SU-DHL-6 (cell line): ENCODE measurements at regions not wholly inside any gene's neighbourhood (a gene's known extent, or its start where the extent isn't known, plus 50 kb on each side); places are given as distances from the start of the nearest gene placed in this dataset.
"Not testable (repeated sequence)": the region's sequence is repeated elsewhere in the genome, so short reads cannot be mapped to it uniquely, and the experiment has no call there.

Experiments used
- H2AFZ ChIP-seq: fragments of 200-600 bp; sonication (generic); 2 replicates; pipeline ENCODE4 v1.6.1; 2014; ENCODE audit warnings: low read depth, mild to moderate bottlenecking, moderate library complexity, mixed read lengths, antibody characterized with exemption, low read length; ENCODE audit not compliant: severe bottlenecking
- H3F3A ChIP-seq: fragments of 200-600 bp; shearing (Covaris generic); 2 replicates; pipeline ENCODE4 v1.6.0; 2016; ENCODE audit warnings: antibody characterized with exemption, mild to moderate bottlenecking; ENCODE audit not compliant: insufficient read depth
- H3K27ac ChIP-seq: fragments of 200-600 bp; sonication (generic); 2 replicates; pipeline ENCODE4 v1.5.1; 2016; ENCODE audit warnings: low read depth, mild to moderate bottlenecking, low read length, moderate library complexity, mixed read lengths
- H3K27me3 ChIP-seq: fragments of 200-600 bp; sonication (generic), shearing (Covaris generic); 2 replicates; pipeline ENCODE4 v1.6.0; 2014; ENCODE audit warnings: mild to moderate bottlenecking, low read length
- H3K36me3 ChIP-seq: fragments of 200-600 bp; sonication (generic); 2 replicates; pipeline ENCODE4 v1.6.1; 2014; ENCODE audit warnings: mild to moderate bottlenecking, low read length, mixed read lengths
- H3K4me2 ChIP-seq: fragments of 300-600, 200-600 bp; shearing (Covaris generic), sonication (generic); 2 replicates; pipeline ENCODE4 v1.6.0; 2014; ENCODE audit warnings: low read length, low read depth, mild to moderate bottlenecking; ENCODE audit not compliant: poor library complexity, severe bottlenecking
- H3K4me3 ChIP-seq: fragments of 200-600 bp; sonication (generic); 2 replicates; pipeline ENCODE4 v1.5.1; 2014; ENCODE audit warnings: antibody characterized with exemption, low read length, mild to moderate bottlenecking, mixed read lengths; ENCODE audit not compliant: insufficient read depth, poor library complexity, severe bottlenecking
- H3K79me2 ChIP-seq: fragments of 200-600 bp; sonication (generic); 2 replicates; pipeline ENCODE4 v1.6.1; 2014; ENCODE audit warnings: mild to moderate bottlenecking, low read length, moderate library complexity; ENCODE audit not compliant: insufficient read depth
- H3K9ac ChIP-seq: fragments of 200-600 bp; sonication (generic); 2 replicates; pipeline ENCODE4 v1.7.0; 2014; ENCODE audit warnings: mild to moderate bottlenecking, low read length
- H3K9me2 ChIP-seq: fragments of 200-600 bp; sonication (generic); replicated peaks from 2 replicates; pipeline ENCODE4 v1.6.1; 2014; ENCODE audit warnings: low read length; ENCODE audit not compliant: insufficient read depth
- H3K9me3 ChIP-seq: fragments of 200-600 bp; sonication (generic); 2 replicates; pipeline ENCODE4 v1.6.1; 2014; ENCODE audit warnings: low read length, mixed read lengths; ENCODE audit not compliant: insufficient read depth
- H4K20me1 ChIP-seq: fragments of 200-600 bp; sonication (generic); 2 replicates; pipeline ENCODE4 v1.6.1; 2014; ENCODE audit warnings: low read depth, mild to moderate bottlenecking, antibody characterized with exemption, low read length, moderate library complexity, mixed read lengths
- EZH2phosphoT487 ChIP-seq: fragments of 200-600 bp; sonication (generic), shearing (Covaris generic); conservative IDR thresholded peaks from 2 replicates; pipeline ENCODE4 v1.6.1; 2018; ENCODE audit warnings: mild to moderate bottlenecking, antibody characterized with exemption, low read length, moderate library complexity, mixed read lengths
- TF ChIP-seq, protein P1 (sequence below): fragments of 200-600 bp; sonication (generic); IDR thresholded peaks from one replicate; pipeline ENCODE4 v1.5.1; 2017; ENCODE audit warnings: antibody characterized with exemption, mild to moderate bottlenecking, low read length, moderate library complexity; ENCODE audit not compliant: insufficient read depth, poor library complexity, severe bottlenecking

DNA sequence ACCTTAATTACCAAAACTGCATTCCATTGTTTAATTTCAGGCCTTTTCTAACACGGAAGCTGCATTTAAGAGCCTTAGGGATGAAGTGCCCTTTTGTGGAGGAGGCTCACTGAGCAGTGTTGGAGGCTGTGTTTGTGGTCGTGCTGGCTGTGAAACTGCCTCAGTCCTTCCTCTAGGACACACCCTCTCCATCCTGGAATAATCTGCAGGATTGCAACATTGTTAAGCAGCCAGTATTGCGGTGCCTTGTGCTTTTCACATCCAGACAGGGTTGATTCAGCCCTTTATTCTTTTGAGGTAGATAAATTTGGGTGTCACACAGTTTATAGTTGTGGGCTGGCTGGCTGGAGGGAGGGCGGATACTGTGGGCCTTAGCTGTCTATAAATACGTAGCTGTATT is 141.6 kb downstream of the CDRT15L2 start:
- no peak for TF ChIP-seq EZH2phosphoT487
- TF ChIP-seq, protein P1, sequence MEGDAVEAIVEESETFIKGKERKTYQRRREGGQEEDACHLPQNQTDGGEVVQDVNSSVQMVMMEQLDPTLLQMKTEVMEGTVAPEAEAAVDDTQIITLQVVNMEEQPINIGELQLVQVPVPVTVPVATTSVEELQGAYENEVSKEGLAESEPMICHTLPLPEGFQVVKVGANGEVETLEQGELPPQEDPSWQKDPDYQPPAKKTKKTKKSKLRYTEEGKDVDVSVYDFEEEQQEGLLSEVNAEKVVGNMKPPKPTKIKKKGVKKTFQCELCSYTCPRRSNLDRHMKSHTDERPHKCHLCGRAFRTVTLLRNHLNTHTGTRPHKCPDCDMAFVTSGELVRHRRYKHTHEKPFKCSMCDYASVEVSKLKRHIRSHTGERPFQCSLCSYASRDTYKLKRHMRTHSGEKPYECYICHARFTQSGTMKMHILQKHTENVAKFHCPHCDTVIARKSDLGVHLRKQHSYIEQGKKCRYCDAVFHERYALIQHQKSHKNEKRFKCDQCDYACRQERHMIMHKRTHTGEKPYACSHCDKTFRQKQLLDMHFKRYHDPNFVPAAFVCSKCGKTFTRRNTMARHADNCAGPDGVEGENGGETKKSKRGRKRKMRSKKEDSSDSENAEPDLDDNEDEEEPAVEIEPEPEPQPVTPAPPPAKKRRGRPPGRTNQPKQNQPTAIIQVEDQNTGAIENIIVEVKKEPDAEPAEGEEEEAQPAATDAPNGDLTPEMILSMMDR, result no peak
- Histone ChIP-seq H3K9me2 (no peaks in the 10 kb centered on the region), H3F3A (no peaks in the 10 kb centered on the region), H3K27me3 (no peaks in the 10 kb centered on the region), H4K20me1 (no peaks in the 10 kb centered on the region), H3K79me2 (no peaks in the 10 kb centered on the region), H3K27ac (no peak overlapping the region), H3K9ac (no peak overlapping the region), H3K9me3 (no peaks in the 10 kb centered on the region), H3K4me3 (no peak overlapping the region), H3K36me3 (no peaks in the 10 kb centered on the region), H3K4me2 (no peak overlapping the region), H2AFZ (no peak overlapping the region)

DNA sequence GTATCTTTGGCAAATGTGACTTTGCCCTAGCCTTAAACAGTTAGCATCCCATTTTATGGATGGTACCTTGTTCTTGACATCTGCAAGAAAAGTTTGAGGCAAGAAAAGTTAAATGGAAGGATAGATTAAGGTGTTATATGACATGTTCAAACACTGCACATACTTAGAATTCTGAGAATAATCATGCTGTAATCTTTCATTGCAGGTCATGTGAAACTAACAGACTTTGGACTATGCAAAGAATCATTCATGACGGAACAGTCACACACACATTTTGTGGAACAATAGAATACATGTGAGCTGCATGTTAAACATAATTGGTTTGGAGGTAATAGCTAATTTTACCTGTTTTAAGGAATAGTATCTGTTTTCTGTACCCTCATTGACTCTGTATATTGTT is 144.9 kb downstream of the CDRT15L2 start:
- H4K20me1 ChIP-seq, H3K9ac ChIP-seq, H3K27me3 ChIP-seq, H3K36me3 ChIP-seq, H3K9me3 ChIP-seq, H3F3A ChIP-seq, H3K9me2 ChIP-seq, H3K4me3 ChIP-seq, H3K79me2 ChIP-seq, H2AFZ ChIP-seq, H3K4me2 ChIP-seq, H3K27ac ChIP-seq: not testable (repeated sequence)

DNA sequence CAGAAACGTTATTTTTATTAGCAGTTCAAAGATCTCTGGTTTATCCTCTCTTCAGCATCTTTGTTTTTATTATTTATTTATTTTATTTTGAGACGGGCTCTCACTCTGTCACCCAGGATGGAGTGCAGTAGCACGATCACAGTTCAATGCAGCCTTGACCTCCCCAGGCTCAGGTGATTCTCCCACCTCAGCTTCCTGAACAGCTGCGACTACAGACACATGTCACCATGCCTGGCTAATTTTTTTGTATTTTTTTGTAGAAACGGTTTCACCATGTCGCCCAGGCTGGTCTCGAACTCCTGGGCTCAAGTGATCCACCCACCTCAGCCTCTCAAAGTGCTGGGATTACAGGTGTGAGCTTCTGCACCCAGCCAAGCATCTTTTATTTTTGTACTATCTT is 147.7 kb downstream of the CDRT15L2 start:
- H3K4me2 ChIP-seq, H3K27ac ChIP-seq: not testable (repeated sequence)

DNA sequence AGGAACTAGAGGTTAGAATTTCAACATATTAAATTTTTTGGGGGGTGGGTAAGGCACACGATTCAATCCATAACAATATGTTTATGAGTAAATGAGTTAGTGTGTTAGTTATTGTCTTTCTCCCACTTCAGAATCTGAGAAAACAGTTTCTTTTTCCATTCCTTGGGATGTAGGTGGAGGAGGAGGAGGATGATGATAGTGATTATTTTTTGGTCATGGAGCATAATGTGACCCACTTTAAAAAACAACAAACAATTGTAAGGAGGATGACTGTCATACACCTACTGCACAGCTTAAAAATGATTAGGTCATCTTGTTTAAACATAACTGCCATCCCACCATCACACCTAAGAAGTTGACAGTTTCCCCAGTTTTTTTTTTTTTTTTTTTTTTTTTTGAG is 148.7 kb downstream of the CDRT15L2 start:
- no peaks in the 10 kb centered on the region for H3F3A ChIP-seq
- no peaks in the 10 kb centered on the region for H3K27me3 ChIP-seq
- no peaks in the 10 kb centered on the region for H3K79me2 ChIP-seq
- H2AFZ ChIP-seq, result no peak overlapping the region
- H3K36me3 ChIP-seq, result no peaks in the 10 kb centered on the region
- H3K9me3 ChIP-seq, result no peaks in the 10 kb centered on the region
- H4K20me1 ChIP-seq, result no peaks in the 10 kb centered on the region
- H3K4me3 ChIP-seq, result no peak overlapping the region
- H3K9me2 ChIP-seq, result no peaks in the 10 kb centered on the region
- TF ChIP-seq, protein P1, result no peak
- no peak for TF ChIP-seq EZH2phosphoT487
- no peak overlapping the region for H3K9ac ChIP-seq
- no peak overlapping the region for H3K27ac ChIP-seq
- no peak overlapping the region for H3K4me2 ChIP-seq

More for the DNA sequence above, 147.7 kb downstream of the CDRT15L2 start:
- H3K27me3 ChIP-seq, H3K9me2 ChIP-seq, H2AFZ ChIP-seq, H3K4me3 ChIP-seq, H3K79me2 ChIP-seq, H4K20me1 ChIP-seq, H3K9me3 ChIP-seq, H3F3A ChIP-seq, H3K9ac ChIP-seq, H3K36me3 ChIP-seq: not testable (repeated sequence)

DNA sequence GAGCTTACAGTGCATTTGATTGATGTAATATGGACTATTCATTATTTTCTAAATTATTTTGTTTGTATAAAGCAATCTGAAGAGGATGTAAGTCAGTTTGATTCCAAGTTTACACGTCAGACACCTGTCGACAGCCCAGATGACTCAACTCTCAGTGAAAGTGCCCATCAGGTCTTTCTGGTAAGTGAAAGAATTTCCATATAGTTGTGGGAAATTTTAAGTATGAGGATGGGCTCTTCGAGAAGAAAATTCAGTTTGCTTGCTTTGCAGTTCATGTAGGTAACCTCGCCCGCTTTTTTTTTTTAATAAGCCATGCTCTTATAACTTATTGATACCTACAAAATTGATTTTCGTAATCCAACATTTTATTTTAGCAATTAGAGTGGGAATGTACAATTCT is 151.6 kb downstream of the CDRT15L2 start:
- not testable (repeated sequence) for H2AFZ ChIP-seq, H3K9me2 ChIP-seq, H3K27ac ChIP-seq, H3K9me3 ChIP-seq, H3K4me2 ChIP-seq, H3K36me3 ChIP-seq, H3F3A ChIP-seq, H3K9ac ChIP-seq, H3K4me3 ChIP-seq, H3K27me3 ChIP-seq, H4K20me1 ChIP-seq, H3K79me2 ChIP-seq
